Heart left ventricle (tissue), 16 donors: ENCODE measurements at regions not wholly inside any gene's neighbourhood (a gene's known extent, or its start where the extent isn't known, plus 50 kb on each side); places are given as distances from the start of the nearest gene placed in this dataset.
A peak's percentile ranks its signal among the peaks of the same experiment; 100 is the strongest.

ENCODE experiments used
- ATAC-seq, 4 donors: fragments of 200-7000 bp; cut with Tn5 transposase; one replicate each; pipeline ENCODE4 v1.9.1; 2020 to 2022; ENCODE audit warnings: moderate library complexity in 4 of 4, mild to moderate bottlenecking in 3 of 4, moderate number of reproducible peaks in 1 of 4
- DNase-seq, 5 donors: peaks; one replicate each; pipeline ENCODE4 v3.0.0-alpha.2; 2020
- H3K27ac ChIP-seq, 12 donors: fragments of 200-600 bp; sonication (generic) in 4 of 12; one replicate each; pipeline versions ENCODE4 v1.5.0 to v1.8.0; 2016 to 2022; ENCODE audit warnings: mild to moderate bottlenecking in 2 of 12
- H3K27me3 ChIP-seq, 9 donors: fragments of 200-600 bp; sonication (generic) in 2 of 9; one replicate each; pipeline versions ENCODE4 v1.5.1 to v1.8.0; 2016 to 2022; ENCODE audit warnings: mild to moderate bottlenecking in 3 of 9
- H3K36me3 ChIP-seq, 9 donors: fragments of 200-600 bp; sonication (generic) in 2 of 9; one replicate each; pipeline versions ENCODE4 v1.5.0 to v1.8.0; 2018 to 2022; ENCODE audit warnings: mild to moderate bottlenecking in 2 of 9
- H3K4me1 ChIP-seq, 12 donors: fragments of 200-600 bp; sonication (generic) in 4 of 12; one replicate each; pipeline versions ENCODE4 v1.5.0 to v1.8.0; 2016 to 2022; ENCODE audit warnings: mild to moderate bottlenecking in 3 of 12
- H3K4me3 ChIP-seq, 12 donors: fragments of 200-600 bp; sonication (generic) in 4 of 12; one replicate each; pipeline versions ENCODE4 v1.5.0 to v1.8.0; 2017 to 2022; ENCODE audit warnings: mild to moderate bottlenecking in 9 of 12, moderate library complexity in 4 of 12
- H3K9me3 ChIP-seq, 12 donors: fragments of 200-600 bp; sonication (generic) in 4 of 12; one replicate each; pipeline versions ENCODE4 v1.5.0 to v1.8.0; 2016 to 2022; ENCODE audit warnings: mild to moderate bottlenecking in 1 of 12
- CTCF ChIP-seq, 12 donors: fragments of 200-600 bp; sonication (generic) in 4 of 12; IDR thresholded peaks; one replicate each; pipeline versions ENCODE4 v1.5.0 to v1.8.0; 2018 to 2022; ENCODE audit warnings: antibody characterized with exemption in 12 of 12, mild to moderate bottlenecking in 5 of 12
- POLR2A ChIP-seq, 2 donors: fragments of 450-650 bp; IDR thresholded peaks; one replicate each; pipeline ENCODE4 v1.6.1; 2017; ENCODE audit warnings: antibody characterized with exemption in 2 of 2, mild to moderate bottlenecking in 2 of 2, moderate library complexity in 2 of 2
- WGBS, 4 donors: extraction: QIAGEN DNeasy Blood & Tissue Kit in 2 of 4; methylation state at CpG; one replicate each; pipeline versions ENCODE4 v1.1.5 to v1.1.7; 2013 to 2018; 5-methylcytosine and 5-hydroxymethylcytosine counted together
- intact Hi-C, 10 donors: fragments of 100-400 bp; cut with DNase I; formaldehyde crosslinking; loops; one replicate each; pipeline versions ENCODE4 v1.11.1 to v1.14.2; 2022
- donor health status: ischemic (EF 13 %, LVEDD 7.1; RV severe dilation, severe dysfunction).
- donor health status: healthy with polysubstance abuse.
- donor health status: DM: no; HTN: yes; CAD: no.
- donor health status: DM: no; HTN: no; CAD: no.
- donor health status: ischemic (EF 25% LVEDD 6.9; RV normal size, moderate dysfunction).
- donor health status: ischemic (EF 25% LVEDD 5.7; RV mildly dilated, moderate dysfunction).
- donor health status: healthy.
- donor health status: DM: yes; HTN: yes; CAD: no.
- donor health status: ischemic (EF 35%, LVEDD 5.7; RV mildly dilated, moderate dysfunction).
- donor health status: nonischemic (EF 11% LVEDD 7.7; RV severe dilation, severe dysfunction).
- donor health status: DM: yes; HTN: yes; CAD: no.
- donor health status: PGD.
- donor health status: ischemic (EF 29% LVEDD 5.4; RV normal size, mild dysfunction).
- donor health status: nonischemic (EF 23%, LVEDD 6.1; RV moderate dilation, normal function).

GRCh38 chr1:219666242-219666641, 53.3 kb upstream of the ZC3H11B start:
- 11 to 24% (median 17%) methylated on average over 3 of the region's 3 CpGs for WGBS, 4 donors
- intact Hi-C loops = loop anchor here in 7 of 10 donors (2.0 to 10.0 kb wide), 7 partner anchors 76 to 1341 kb away; no protein-coding TSS in a partner anchor

GRCh38 chr1:219665089-219665488, 52.2 kb upstream of the ZC3H11B start:
- ATAC-seq = no peak
- intact Hi-C loops = loop anchor here in 6 of 10 donors (5.0 to 10.0 kb wide), 6 partner anchors 77 to 1340 kb away; no protein-coding TSS in a partner anchor

More at GRCh38 chr1:219666242-219666641, 53.3 kb upstream of the ZC3H11B start:
- Histone ChIP-seq H3K36me3 (no peaks in the 10 kb centered on the region), H3K4me3 (no peak overlapping the region), H3K27me3 (peaks cover 0 to 2% (median 0%) of the 10 kb centered on the region in 9 donors), H3K27ac (peak overlapping the region in 2 of 12 donors; percentile 24 to 34), H3K9me3 (no peaks in the 10 kb centered on the region), H3K4me1 (peaks cover 0 to 40% (median 13%) of the 10 kb centered on the region in 12 donors)
- no peak for TF ChIP-seq POLR2A (IDR thresholded peaks at IDR 0.05)
- TF ChIP-seq CTCF (IDR thresholded peaks at IDR 0.05) = no peak
- ATAC-seq = peak in 3 of 4 donors; percentile 10 to 29 (median 28)
- DNase-seq = no peak

GRCh38 chr1:219664310-219665029, 51.6 kb upstream of the ZC3H11B start:
- H3K4me1 ChIP-seq = peaks cover 0 to 48% (median 13%) of the 10 kb centered on the region in 12 donors
- WGBS, 4 donors = 82 to 90% (median 87%) methylated on average over 4 of the region's 4 CpGs
- DNase-seq (no peak), ATAC-seq (peak in 1 of 4 donors; percentile 9)
- intact Hi-C loops = loop anchor here (5.0 to 10.0 kb wide), 13 partner anchors 78 to 1340 kb away; no protein-coding TSS in a partner anchor
- peaks cover 0 to 2% (median 0%) of the 10 kb centered on the region in 9 donors for H3K27me3 ChIP-seq
- H3K4me3 ChIP-seq = no peak overlapping the region
- TF ChIP-seq POLR2A (IDR thresholded peaks at IDR 0.05) (no peak), CTCF (IDR thresholded peaks at IDR 0.05) (no peak)
- no peaks in the 10 kb centered on the region for H3K9me3 ChIP-seq
- no peaks in the 10 kb centered on the region for H3K36me3 ChIP-seq
- no peak overlapping the region for H3K27ac ChIP-seq

More at GRCh38 chr1:219665089-219665488, 52.2 kb upstream of the ZC3H11B start:
- Histone ChIP-seq H3K36me3 (no peaks in the 10 kb centered on the region), H3K27me3 (peaks cover 0 to 2% (median 0%) of the 10 kb centered on the region in 9 donors), H3K4me1 (peaks cover 0 to 45% (median 12%) of the 10 kb centered on the region in 12 donors), H3K27ac (no peak overlapping the region), H3K9me3 (no peaks in the 10 kb centered on the region), H3K4me3 (no peak overlapping the region)
- WGBS, 4 donors = 88 to 93% (median 92%) methylated on average over 1 of the region's 1 CpG
- DNase-seq = no peak
- TF ChIP-seq POLR2A (IDR thresholded peaks at IDR 0.05) = no peak
- no peak for TF ChIP-seq CTCF (IDR thresholded peaks at IDR 0.05)
